Upper lobe of left lung (tissue), 4 donors: ENCODE measurements at regions not wholly inside any gene's neighbourhood (a gene's known extent, or its start where the extent isn't known, plus 50 kb on each side); places are given as distances from the start of the nearest gene placed in this dataset.

Experiments used
- EP300 ChIP-seq, 4 donors: sonication (generic); formaldehyde crosslinking; IDR thresholded peaks; one replicate each; pipeline ENCODE4 v1.5.1; 2017; ENCODE audit warnings: antibody characterized with exemption in 4 of 4, control low read depth in 2 of 4
- POLR2A ChIP-seq, 4 donors: fragments of 450-650 bp; IDR thresholded peaks; one replicate each; pipeline ENCODE4 v1.5.1; 2016 to 2017; ENCODE audit warnings: antibody characterized with exemption in 4 of 4, mild to moderate bottlenecking in 2 of 4
- POLR2AphosphoS5 ChIP-seq, 2 donors: sonication (generic); formaldehyde crosslinking; IDR thresholded peaks; one replicate each; pipeline ENCODE4 v1.5.1; 2017; ENCODE audit warnings: antibody characterized with exemption in 2 of 2
- TF ChIP-seq, protein P1 (sequence below), 6 experiments: fragments of 450-650 bp in 4 of 6; fragments of 200-600 bp in 2 of 6; sonication (generic) in 2 of 6; IDR thresholded peaks; one replicate each; pipeline ENCODE4 v1.5.1; 2016 to 2019; ENCODE audit warnings: antibody characterized with exemption in 6 of 6

DNA sequence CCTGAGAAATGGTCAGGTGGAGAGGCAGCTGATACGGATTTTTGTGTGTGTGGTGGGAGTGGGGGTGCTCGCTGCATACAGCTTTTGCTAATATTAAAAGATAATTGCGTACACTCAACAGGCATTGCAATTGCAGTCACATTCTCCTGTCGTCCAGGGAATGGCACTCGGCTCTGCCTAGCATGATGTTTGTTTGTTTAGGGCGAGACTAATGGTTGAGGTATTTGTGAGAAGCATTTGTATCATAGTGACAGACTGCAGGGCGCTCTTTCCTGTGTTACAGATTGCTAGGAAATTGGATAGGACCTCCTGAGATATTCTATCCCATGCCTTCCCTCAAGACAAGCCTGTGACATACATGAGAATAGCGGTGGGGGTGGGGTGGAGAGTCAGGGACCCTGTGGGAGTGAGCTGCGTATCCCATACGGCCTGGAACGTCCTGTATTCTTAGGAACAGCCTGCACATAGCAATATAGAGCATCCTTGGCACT, 207.4 kb downstream of the SOX4 start:
- TF ChIP-seq, protein P1, sequence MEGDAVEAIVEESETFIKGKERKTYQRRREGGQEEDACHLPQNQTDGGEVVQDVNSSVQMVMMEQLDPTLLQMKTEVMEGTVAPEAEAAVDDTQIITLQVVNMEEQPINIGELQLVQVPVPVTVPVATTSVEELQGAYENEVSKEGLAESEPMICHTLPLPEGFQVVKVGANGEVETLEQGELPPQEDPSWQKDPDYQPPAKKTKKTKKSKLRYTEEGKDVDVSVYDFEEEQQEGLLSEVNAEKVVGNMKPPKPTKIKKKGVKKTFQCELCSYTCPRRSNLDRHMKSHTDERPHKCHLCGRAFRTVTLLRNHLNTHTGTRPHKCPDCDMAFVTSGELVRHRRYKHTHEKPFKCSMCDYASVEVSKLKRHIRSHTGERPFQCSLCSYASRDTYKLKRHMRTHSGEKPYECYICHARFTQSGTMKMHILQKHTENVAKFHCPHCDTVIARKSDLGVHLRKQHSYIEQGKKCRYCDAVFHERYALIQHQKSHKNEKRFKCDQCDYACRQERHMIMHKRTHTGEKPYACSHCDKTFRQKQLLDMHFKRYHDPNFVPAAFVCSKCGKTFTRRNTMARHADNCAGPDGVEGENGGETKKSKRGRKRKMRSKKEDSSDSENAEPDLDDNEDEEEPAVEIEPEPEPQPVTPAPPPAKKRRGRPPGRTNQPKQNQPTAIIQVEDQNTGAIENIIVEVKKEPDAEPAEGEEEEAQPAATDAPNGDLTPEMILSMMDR (IDR thresholded peaks at IDR 0.05), result no peak
- TF ChIP-seq EP300 (IDR thresholded peaks at IDR 0.05), result no peak
- TF ChIP-seq POLR2A (IDR thresholded peaks at IDR 0.05), result no peak
- no peak for TF ChIP-seq POLR2AphosphoS5 (IDR thresholded peaks at IDR 0.05)
